ENCODE measurements at regions not wholly inside any gene's neighbourhood (a gene's known extent, or its start where the extent isn't known, plus 50 kb on each side); places are given as distances from the start of the nearest gene placed in this dataset.

DNA sequence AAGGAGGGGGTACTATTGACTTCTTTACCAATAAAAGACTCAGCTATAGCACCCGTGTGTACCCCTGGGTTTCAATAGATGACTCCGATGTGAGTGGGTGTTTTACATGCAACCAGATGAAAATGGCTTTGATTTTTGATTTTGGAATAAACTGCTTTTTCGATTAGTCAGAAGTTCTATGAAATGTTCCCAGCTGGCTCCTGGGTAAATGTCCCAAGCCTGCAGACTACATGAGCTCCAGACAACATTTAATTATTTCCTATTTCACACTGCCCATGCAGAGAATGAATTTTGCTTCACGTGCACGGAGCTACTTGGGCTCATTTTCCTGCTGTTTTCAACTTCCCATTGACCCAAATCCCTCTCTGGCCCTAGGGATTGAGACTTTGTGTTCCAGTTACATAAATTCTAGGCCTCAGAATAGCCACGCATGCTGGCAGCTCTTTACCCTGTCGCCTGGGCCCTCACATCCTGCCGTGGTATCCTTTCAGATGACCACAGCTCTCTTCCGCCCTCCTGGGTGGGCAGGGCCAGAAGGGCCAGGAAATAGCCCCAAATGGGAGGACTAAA, 59.7 kb downstream of the GPR6 start:
- no peaks in the 10 kb centered on the region for H3K9me3 ChIP-seq (replicated peaks; ENCODE audit: control insufficient read depth, insufficient read depth, low read length)
- no peak for DNase-seq (ENCODE audit: low read depth, low spot score)
- ChIA-PET CTCF (interaction anchor here (0.9 to 6.2 kb wide), 12 partner anchors 9 to 601 kb away, joined by 3 to 203 read pairs (median 9); no protein-coding TSS in a partner anchor), SMC1A (ENCODE audit: uncharacterized antibody, unreplicated experiment) (interaction anchor here (0.7 to 5.0 kb wide), 8 partner anchors 13 to 522 kb away, joined by 3 to 98 read pairs (median 4); no protein-coding TSS in a partner anchor), POLR2A (no interaction called here), RAD21 (ENCODE audit: unreplicated experiment) (interaction anchor here (1.4 to 5.1 kb wide), 3 partner anchors 49 to 334 kb away, joined by 3 to 143 read pairs (median 15); no protein-coding TSS in a partner anchor)
- intact Hi-C loops (cut with micrococcal nuclease; ENCODE audit: unreplicated experiment), result no loop called here
- BruUV-seq (replicated peaks), result no TSS peak
- no peaks in the 10 kb centered on the region for H4K20me1 ChIP-seq (ENCODE audit: control insufficient read depth, insufficient read depth)
- no peak for FAIRE-seq
- H3K4me1 ChIP-seq (ENCODE audit: control insufficient read depth, insufficient read depth, low read length), result no peaks in the 10 kb centered on the region
- TF ChIP-seq PAX8 (IDR thresholded peaks at IDR 0.05) (no peak), SP1 (IDR thresholded peaks at IDR 0.05; ENCODE audit: low read depth, low read length) (no peak), ZNF384 (IDR thresholded peaks at IDR 0.05; ENCODE audit: borderline replicate concordance, low read depth, low read length) (no peak), TARDBP (IDR thresholded peaks at IDR 0.05; ENCODE audit: borderline replicate concordance) (no peak), TCF3 (IDR thresholded peaks at IDR 0.05; ENCODE audit: borderline replicate concordance, insufficient read depth, low read depth, low read length) (no peak), ZNF207 (IDR thresholded peaks at IDR 0.05; ENCODE audit: borderline replicate concordance) (no peak), FOXM1 (IDR thresholded peaks at IDR 0.05; ENCODE audit: low read depth, low read length) (no peak), FOXK2 (IDR thresholded peaks at IDR 0.05) (no peak), BHLHE40 (IDR thresholded peaks at IDR 0.05; ENCODE audit: borderline replicate concordance in 1 of 2, low read depth in 2 of 2, low read length in 1 of 2) (no peak), CREM (IDR thresholded peaks at IDR 0.05; ENCODE audit: low read depth) (no peak), RB1 (IDR thresholded peaks at IDR 0.05; ENCODE audit: borderline replicate concordance) (no peak), GATAD2B (conservative IDR thresholded peaks at IDR 0.05; ENCODE audit: low read depth) (no peak), IKZF2 (IDR thresholded peaks at IDR 0.05) (no peak), IKZF1 (conservative IDR thresholded peaks at IDR 0.05) (no peak), BACH1 (IDR thresholded peaks at IDR 0.05; ENCODE audit: borderline replicate concordance) (no peak), NFYA (IDR thresholded peaks at IDR 0.05; ENCODE audit: borderline replicate concordance, low read depth, low read length) (no peak)
- TF ChIP-seq, protein P1, sequence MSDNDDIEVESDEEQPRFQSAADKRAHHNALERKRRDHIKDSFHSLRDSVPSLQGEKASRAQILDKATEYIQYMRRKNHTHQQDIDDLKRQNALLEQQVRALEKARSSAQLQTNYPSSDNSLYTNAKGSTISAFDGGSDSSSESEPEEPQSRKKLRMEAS (IDR thresholded peaks at IDR 0.05; ENCODE audit: low read depth, low read length), result no peak
- H3K4me3 ChIP-seq, result no peak overlapping the region
- no peaks in the 10 kb centered on the region for H3K79me2 ChIP-seq (ENCODE audit: control insufficient read depth, insufficient read depth, low read length)
- no peak overlapping the region for H3K9ac ChIP-seq (ENCODE audit: control insufficient read depth, insufficient read depth, low read length)
- no peak for ATAC-seq
- H3K27ac ChIP-seq (ENCODE audit: control insufficient read depth, insufficient read depth), result no peak overlapping the region
- no peaks in the 10 kb centered on the region for H3K36me3 ChIP-seq (ENCODE audit: control insufficient read depth in 2 of 2, insufficient read depth in 2 of 2, low read length in 1 of 2)
- H3K27me3 ChIP-seq (replicated peaks in 1 of 2; ENCODE audit: control insufficient read depth in 2 of 2, insufficient read depth in 2 of 2, low read length in 1 of 2), result no peaks in the 10 kb centered on the region
- 77% methylated on average over 9 of the region's 9 CpGs for WGBS (ENCODE audit: insufficient coverage, insufficient replicate concordance, low lambda C conversion rate, missing lambda C conversion rate)
- in situ Hi-C loops (cut with MboI), result no loop called here
- H3K4me2 ChIP-seq (ENCODE audit: control insufficient read depth, insufficient read depth), result no peak overlapping the region
- H2AFZ ChIP-seq (ENCODE audit: control insufficient read depth, low read depth, low read length), result no peak overlapping the region

All from GM12878 (cell line).